ENCODE measurements at regions not wholly inside any gene's neighbourhood (a gene's known extent, or its start where the extent isn't known, plus 50 kb on each side); places are given as distances from the start of the nearest gene placed in this dataset.

- intact Hi-C loops (cut with micrococcal nuclease): no loop called here
- ChIA-PET POLR2A (no interaction called here), CTCF (no interaction called here)
- Mint-ChIP-seq H3K27ac (no peak overlapping the region), H3K4me1 (no peaks in the 10 kb centered on the region), H3K27me3 (no peaks in the 10 kb centered on the region), H3K4me3 (no peak overlapping the region), H3K36me3 (ENCODE audit: low read depth) (no peaks in the 10 kb centered on the region), H3K9me3 (no peaks in the 10 kb centered on the region)
- no peak for TF ChIP-seq CTCF (IDR thresholded peaks at IDR 0.05)
- no peak for DNase-seq
- ATAC-seq (ENCODE audit: low read depth): no peak
Observed at GRCh38 chr7:114182837-114183236, 231.8 kb upstream of the FOXP2 start.

GRCh38 chr7:114181280-114181679 lies 233.3 kb upstream of the FOXP2 start:
- H3K4me3 Mint-ChIP-seq: no peak overlapping the region
- no peak for TF ChIP-seq CTCF (IDR thresholded peaks at IDR 0.05)
- ChIA-PET POLR2A (no interaction called here), CTCF (no interaction called here)
- ATAC-seq (ENCODE audit: low read depth): no peak
- no peaks in the 10 kb centered on the region for H3K36me3 Mint-ChIP-seq (ENCODE audit: low read depth)
- H3K4me1 Mint-ChIP-seq: no peaks in the 10 kb centered on the region
- no peak for DNase-seq
- H3K27ac Mint-ChIP-seq: no peak overlapping the region
- intact Hi-C loops (cut with micrococcal nuclease): no loop called here
- H3K27me3 Mint-ChIP-seq: no peaks in the 10 kb centered on the region
- no peaks in the 10 kb centered on the region for H3K9me3 Mint-ChIP-seq

- CTCF ChIA-PET: no interaction called here
- Mint-ChIP-seq H3K36me3 (ENCODE audit: low read depth) (no peaks in the 10 kb centered on the region), H3K4me1 (no peaks in the 10 kb centered on the region), H3K4me3 (no peak overlapping the region), H3K27ac (no peak overlapping the region), H3K9me3 (no peaks in the 10 kb centered on the region), H3K27me3 (no peaks in the 10 kb centered on the region)
- no peak for ATAC-seq (ENCODE audit: low read depth)
- POLR2A ChIA-PET: no interaction called here
- TF ChIP-seq CTCF (IDR thresholded peaks at IDR 0.05): no peak
- intact Hi-C loops (cut with micrococcal nuclease): no loop called here
- DNase-seq: no peak
Observed at GRCh38 chr7:114180556-114181266, 233.9 kb upstream of the FOXP2 start.

GRCh38 chr7:114175125-114175524 lies 239.5 kb upstream of the FOXP2 start:
- no peaks in the 10 kb centered on the region for H3K36me3 Mint-ChIP-seq (ENCODE audit: low read depth)
- CTCF ChIA-PET: no interaction called here

More at GRCh38 chr7:114175125-114175524, 239.5 kb upstream of the FOXP2 start:
- Mint-ChIP-seq H3K4me1 (no peaks in the 10 kb centered on the region), H3K27me3 (no peaks in the 10 kb centered on the region), H3K4me3 (no peak overlapping the region), H3K27ac (no peak overlapping the region), H3K9me3 (no peaks in the 10 kb centered on the region)
- no peak for DNase-seq
- ATAC-seq (ENCODE audit: low read depth): no peak
- TF ChIP-seq CTCF (IDR thresholded peaks at IDR 0.05): no peak
- POLR2A ChIA-PET: no interaction called here
- intact Hi-C loops (cut with micrococcal nuclease): no loop called here
